ENCODE measurements at regions not wholly inside any gene's neighbourhood (a gene's known extent, or its start where the extent isn't known, plus 50 kb on each side); places are given as distances from the start of the nearest gene placed in this dataset.
A peak's percentile ranks its signal among the peaks of the same experiment; 100 is the strongest.

GRCh38 chr2:7430421-7430868 lies 513.2 kb downstream of the RNF144A start:
- WGBS, 4 donors: 81 to 84% (median 82%) methylated on average over 10 of the region's 10 CpGs
- no peak for TF ChIP-seq CTCF (IDR thresholded peaks at IDR 0.05)
- Histone ChIP-seq H3K4me1 (peaks cover 0 to 36% (median 5%) of the 10 kb centered on the region in 12 donors), H3K9me3 (peaks cover 0 to 17% (median 7%) of the 10 kb centered on the region in 12 donors), H3K4me3 (peak overlapping the region in 9 of 12 donors; percentile 28 to 64 (median 51)), H3K27me3 (peaks cover 0 to 24% (median 9%) of the 10 kb centered on the region in 9 donors), H3K27ac (peak overlapping the region in 1 of 12 donors; percentile 80), H3K36me3 (no peaks in the 10 kb centered on the region)
- DNase-seq (peak in 1 of 5 donors; percentile 48), ATAC-seq (peak in 1 of 4 donors; percentile 21)
- intact Hi-C loops (cut with DNase I): loop anchor here in 1 of 10 donors (10.0 kb wide), 1 partner anchor 874 kb away; no protein-coding TSS in a partner anchor

- Histone ChIP-seq H3K4me3 (peak overlapping the region in 11 of 12 donors; percentile 2 to 64 (median 46)), H3K36me3 (no peaks in the 10 kb centered on the region), H3K9me3 (peaks cover 0 to 17% (median 7%) of the 10 kb centered on the region in 12 donors), H3K27me3 (peaks cover 0 to 22% (median 9%) of the 10 kb centered on the region in 9 donors), H3K4me1 (peaks cover 0 to 36% (median 5%) of the 10 kb centered on the region in 12 donors), H3K27ac (peak overlapping the region in 2 of 12 donors; percentile 42 to 80)
- ATAC-seq (peak in 3 of 4 donors; percentile 57 to 67 (median 65)), DNase-seq (peak; percentile 45 to 85 (median 57))
- intact Hi-C loops (cut with DNase I): loop anchor here in 1 of 10 donors (10.0 kb wide), 1 partner anchor 874 kb away; no protein-coding TSS in a partner anchor
- WGBS, 4 donors: 5 to 14% (median 8%) methylated on average over 25 to 56 of the region's 56 CpGs
- TF ChIP-seq CTCF (IDR thresholded peaks at IDR 0.05) (peak in 1 of 12 donors; percentile 2), POLR2A (IDR thresholded peaks at IDR 0.05) (no peak)
Measured at GRCh38 chr2:7430869-7431641, 513.8 kb downstream of the RNF144A start.

GRCh38 chr2:7432436-7432835 lies 515.2 kb downstream of the RNF144A start:
- H3K27me3 ChIP-seq: peaks cover 0 to 18% (median 9%) of the 10 kb centered on the region in 9 donors
- H3K36me3 ChIP-seq: no peaks in the 10 kb centered on the region
- intact Hi-C loops (cut with DNase I): loop anchor here in 1 of 10 donors (10.0 kb wide), 1 partner anchor 872 kb away; no protein-coding TSS in a partner anchor
- peaks cover 0 to 37% (median 5%) of the 10 kb centered on the region in 12 donors for H3K4me1 ChIP-seq
- ATAC-seq (no peak), DNase-seq (no peak)
- H3K9me3 ChIP-seq: peaks cover 0 to 17% (median 7%) of the 10 kb centered on the region in 12 donors
- TF ChIP-seq POLR2A (IDR thresholded peaks at IDR 0.05) (no peak), CTCF (IDR thresholded peaks at IDR 0.05) (no peak)
- WGBS, 4 donors: 90 to 95% (median 91%) methylated on average over 4 of the region's 4 CpGs
- no peak overlapping the region for H3K27ac ChIP-seq
- H3K4me3 ChIP-seq: no peak overlapping the region

All from heart left ventricle (tissue), 16 donors.